ENCODE measurements at regions not wholly inside any gene's neighbourhood (a gene's known extent, or its start where the extent isn't known, plus 50 kb on each side); places are given as distances from the start of the nearest gene placed in this dataset.

DNA sequence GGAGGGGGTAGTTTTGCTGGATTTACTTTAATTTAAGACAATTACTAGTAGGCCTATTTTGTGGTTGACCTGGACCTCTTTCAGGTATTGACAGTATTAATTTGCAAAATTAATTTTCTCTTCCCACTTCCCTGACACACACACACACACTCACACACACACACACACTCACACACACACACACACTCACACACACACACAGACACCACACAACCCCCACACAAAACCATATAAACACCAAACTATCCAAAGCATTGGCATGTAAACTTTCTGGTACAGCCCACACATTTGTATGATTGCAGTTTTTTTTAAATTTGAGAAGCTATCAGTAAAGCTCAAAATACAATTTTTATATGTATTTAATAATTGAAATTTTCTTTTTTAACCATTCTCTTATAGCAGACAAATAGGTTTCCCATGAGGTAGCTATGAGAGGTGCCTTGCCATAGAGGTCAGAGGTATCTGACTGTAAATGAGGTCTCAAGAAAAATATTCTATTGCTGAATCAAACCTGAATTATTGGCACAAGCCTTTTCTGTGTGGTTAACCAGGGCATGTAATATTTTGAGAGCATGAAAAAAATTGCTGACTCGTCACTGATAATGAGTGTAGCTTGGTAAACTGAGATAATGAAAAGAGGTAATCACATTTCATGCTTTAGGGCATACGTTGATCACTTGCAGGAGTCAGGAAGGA is 306.5 kb downstream of the GATA3 start:
- TF ChIP-seq, protein P1, sequence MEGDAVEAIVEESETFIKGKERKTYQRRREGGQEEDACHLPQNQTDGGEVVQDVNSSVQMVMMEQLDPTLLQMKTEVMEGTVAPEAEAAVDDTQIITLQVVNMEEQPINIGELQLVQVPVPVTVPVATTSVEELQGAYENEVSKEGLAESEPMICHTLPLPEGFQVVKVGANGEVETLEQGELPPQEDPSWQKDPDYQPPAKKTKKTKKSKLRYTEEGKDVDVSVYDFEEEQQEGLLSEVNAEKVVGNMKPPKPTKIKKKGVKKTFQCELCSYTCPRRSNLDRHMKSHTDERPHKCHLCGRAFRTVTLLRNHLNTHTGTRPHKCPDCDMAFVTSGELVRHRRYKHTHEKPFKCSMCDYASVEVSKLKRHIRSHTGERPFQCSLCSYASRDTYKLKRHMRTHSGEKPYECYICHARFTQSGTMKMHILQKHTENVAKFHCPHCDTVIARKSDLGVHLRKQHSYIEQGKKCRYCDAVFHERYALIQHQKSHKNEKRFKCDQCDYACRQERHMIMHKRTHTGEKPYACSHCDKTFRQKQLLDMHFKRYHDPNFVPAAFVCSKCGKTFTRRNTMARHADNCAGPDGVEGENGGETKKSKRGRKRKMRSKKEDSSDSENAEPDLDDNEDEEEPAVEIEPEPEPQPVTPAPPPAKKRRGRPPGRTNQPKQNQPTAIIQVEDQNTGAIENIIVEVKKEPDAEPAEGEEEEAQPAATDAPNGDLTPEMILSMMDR (IDR thresholded peaks at IDR 0.05): no peak
- no peak for TF ChIP-seq POLR2A (IDR thresholded peaks at IDR 0.05)

Measured in esophagus squamous epithelium (tissue), 4 donors.